GM23248 (cell line): ENCODE measurements at regions not wholly inside any gene's neighbourhood (a gene's known extent, or its start where the extent isn't known, plus 50 kb on each side); places are given as distances from the start of the nearest gene placed in this dataset.
A peak's percentile ranks its signal among the peaks of the same experiment; 100 is the strongest.

Source experiments
- DNase-seq: peaks from one replicate; pipeline ENCODE4 v3.0.0-alpha.2; 2015
- H2AFZ ChIP-seq: fragments of 200-600 bp; sonication (generic); 2 replicates; pipeline ENCODE4 v1.6.1; 2016; ENCODE audit warnings: antibody characterized with exemption
- H3F3A ChIP-seq: fragments of 200-600 bp; sonication (generic); 2 replicates; pipeline ENCODE4 v1.6.1; 2016; ENCODE audit warnings: mild to moderate bottlenecking, antibody characterized with exemption, mixed run types; ENCODE audit not compliant: insufficient read depth
- H3K27ac ChIP-seq: fragments of 200-600 bp; sonication (generic); 2 replicates; pipeline ENCODE4 v1.5.1; 2016; ENCODE audit warnings: mild to moderate bottlenecking
- H3K27me3 ChIP-seq: fragments of 200-600 bp; sonication (generic); replicated peaks from 2 replicates; pipeline ENCODE4 v1.6.1; 2016; ENCODE audit warnings: mild to moderate bottlenecking; ENCODE audit not compliant: insufficient read depth
- H3K36me3 ChIP-seq: fragments of 200-600 bp; sonication (generic); 2 replicates; pipeline ENCODE4 v1.6.1; 2016; ENCODE audit warnings: low read depth, mild to moderate bottlenecking
- H3K4me1 ChIP-seq: fragments of 200-600 bp; sonication (generic); 2 replicates; pipeline ENCODE4 v1.6.1; 2016; ENCODE audit warnings: mild to moderate bottlenecking; ENCODE audit not compliant: insufficient read depth
- H3K4me2 ChIP-seq: fragments of 200-600 bp; sonication (generic); one replicate; pipeline ENCODE4 v1.6.1; 2016; ENCODE audit warnings: mild to moderate bottlenecking; ENCODE audit not compliant: unreplicated experiment
- H3K4me3 ChIP-seq: fragments of 200-600 bp; sonication (generic); 2 replicates; pipeline ENCODE4 v1.5.1; 2016; ENCODE audit warnings: mild to moderate bottlenecking
- H3K79me2 ChIP-seq: fragments of 200-600 bp; sonication (generic); 2 replicates; pipeline ENCODE4 v1.6.1; 2016; ENCODE audit warnings: mild to moderate bottlenecking; ENCODE audit not compliant: insufficient read depth
- H3K9ac ChIP-seq: fragments of 200-600 bp; sonication (generic); 2 replicates; pipeline ENCODE4 v1.6.1; 2016; ENCODE audit warnings: mild to moderate bottlenecking
- H3K9me2 ChIP-seq: fragments of 200-600 bp; sonication (generic); 2 replicates; pipeline ENCODE4 v1.6.1; 2016; ENCODE audit warnings: mixed run types, mild to moderate bottlenecking, moderate library complexity; ENCODE audit not compliant: insufficient read depth
- H3K9me3 ChIP-seq: fragments of 200-600 bp; sonication (generic); one replicate; pipeline ENCODE4 v1.6.1; 2017; ENCODE audit warnings: low read depth
- H4K20me1 ChIP-seq: fragments of 200-600 bp; sonication (generic); 2 replicates; pipeline ENCODE4 v1.6.0; 2016; ENCODE audit not compliant: insufficient read depth
- EZH2 ChIP-seq: fragments of 200-600 bp; sonication (generic); IDR thresholded peaks from 2 replicates; pipeline ENCODE4 v1.6.1; 2018; ENCODE audit warnings: antibody characterized with exemption, mild to moderate bottlenecking; ENCODE audit not compliant: insufficient read depth, poor library complexity, severe bottlenecking
- EZH2phosphoT487 ChIP-seq: fragments of 200-600 bp; sonication (generic); IDR thresholded peaks from 2 replicates; pipeline ENCODE4 v1.6.1; 2018; ENCODE audit warnings: antibody characterized with exemption, moderate library complexity, mild to moderate bottlenecking, low read depth; ENCODE audit not compliant: insufficient read depth
- WGBS, 2 experiments: methylation state at CpG; one replicate each; pipeline ENCODE4 v1.1.6; 2015 to 2017; ENCODE audit warnings: low lambda C conversion rate in 2 of 2, low coverage in 1 of 2; ENCODE audit errors: missing lambda C conversion rate in 2 of 2; 5-methylcytosine and 5-hydroxymethylcytosine counted together
- in situ Hi-C: fragments of 300-500 bp; cut with MboI; formaldehyde crosslinking; loops from 2 replicates; pipeline ENCODE4 v1.15.0; 2020

- no peaks in the 10 kb centered on the region for H3K4me1 ChIP-seq
- H3K9me3 ChIP-seq: no peaks in the 10 kb centered on the region
- no peaks in the 10 kb centered on the region for H3K36me3 ChIP-seq
- DNase-seq: peak; percentile 28
- H3K27me3 ChIP-seq: no peaks in the 10 kb centered on the region; the same call in 1 of the 2 replicates
- TF ChIP-seq EZH2phosphoT487 (no peak), EZH2 (no peak)
- no peaks in the 10 kb centered on the region for H3F3A ChIP-seq
- 29 to 37% methylated on average over 7 of the region's 7 CpGs for WGBS, 2 experiments
- H3K4me2 ChIP-seq: no peak overlapping the region
- H3K27ac ChIP-seq: no peak overlapping the region
- no peaks in the 10 kb centered on the region for H3K9me2 ChIP-seq
- no peaks in the 10 kb centered on the region for H4K20me1 ChIP-seq
- H3K4me3 ChIP-seq: no peak overlapping the region
- in situ Hi-C loops: no loop called here
- H3K9ac ChIP-seq: no peak overlapping the region
- H3K79me2 ChIP-seq: no peaks in the 10 kb centered on the region
- H2AFZ ChIP-seq: no peak overlapping the region
These were observed 174.5 kb upstream of the TMC3 start for GRCh38 chr15:81548365-81549130.

- H3K27me3 ChIP-seq: no peaks in the 10 kb centered on the region; the same call in 1 of the 2 replicates
- no peaks in the 10 kb centered on the region for H3K36me3 ChIP-seq
- no peaks in the 10 kb centered on the region for H3K4me1 ChIP-seq
- no peaks in the 10 kb centered on the region for H3F3A ChIP-seq
- no peaks in the 10 kb centered on the region for H3K9me2 ChIP-seq
- in situ Hi-C loops: no loop called here
- H3K79me2 ChIP-seq: no peaks in the 10 kb centered on the region
- H3K4me2 ChIP-seq: no peak overlapping the region
- H4K20me1 ChIP-seq: no peaks in the 10 kb centered on the region
- DNase-seq: no peak
- H3K27ac ChIP-seq: no peak overlapping the region
- no peaks in the 10 kb centered on the region for H3K9me3 ChIP-seq
- WGBS, 2 experiments: 86 to 91% methylated on average over 2 of the region's 2 CpGs
- no peak overlapping the region for H3K4me3 ChIP-seq
- TF ChIP-seq EZH2 (no peak), EZH2phosphoT487 (no peak)
- no peak overlapping the region for H2AFZ ChIP-seq
- no peak overlapping the region for H3K9ac ChIP-seq
These were observed 173.6 kb upstream of the TMC3 start for GRCh38 chr15:81547521-81548132.

DNA sequence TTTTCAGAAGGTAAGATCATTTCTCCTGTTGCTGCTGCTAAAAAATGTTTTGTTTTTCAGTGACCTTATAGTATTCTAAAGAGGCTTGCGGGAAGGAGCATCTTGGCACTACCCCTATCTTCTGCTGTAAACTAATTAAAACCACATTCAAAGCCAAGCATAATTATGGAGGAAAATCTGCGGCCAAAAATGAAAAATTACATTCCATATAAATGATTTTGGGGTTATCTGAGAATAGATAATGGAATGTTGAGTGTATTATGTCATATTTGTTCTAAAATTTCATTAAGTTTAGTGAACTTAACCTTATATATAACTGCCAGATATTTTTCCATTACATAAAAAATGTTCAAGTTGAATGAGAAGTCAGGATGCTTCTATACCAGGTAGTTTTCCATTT lies 170.4 kb upstream of the TMC3 start:
- no peaks in the 10 kb centered on the region for H4K20me1 ChIP-seq
- in situ Hi-C loops: no loop called here
- H3K27ac ChIP-seq: no peak overlapping the region
- H3K9me2 ChIP-seq: no peaks in the 10 kb centered on the region
- no peak overlapping the region for H3K4me2 ChIP-seq
- no peak for DNase-seq
- H3K79me2 ChIP-seq: no peaks in the 10 kb centered on the region
- no peaks in the 10 kb centered on the region; the same call in 1 of the 2 replicates for H3K27me3 ChIP-seq
- no peaks in the 10 kb centered on the region for H3K9me3 ChIP-seq
- TF ChIP-seq EZH2phosphoT487 (no peak), EZH2 (no peak)
- H2AFZ ChIP-seq: no peak overlapping the region
- H3K4me3 ChIP-seq: no peak overlapping the region
- H3K36me3 ChIP-seq: no peaks in the 10 kb centered on the region
- no peak overlapping the region for H3K9ac ChIP-seq
- WGBS, 2 experiments: 61 to 65% methylated on average over 2 of the region's 2 CpGs
- no peaks in the 10 kb centered on the region for H3K4me1 ChIP-seq
- no peaks in the 10 kb centered on the region for H3F3A ChIP-seq

- no peak overlapping the region for H2AFZ ChIP-seq
- H3K4me3 ChIP-seq: no peak overlapping the region
- H3K4me1 ChIP-seq: no peaks in the 10 kb centered on the region
- H3K27me3 ChIP-seq: 0 out of 2 replicates have a peak, but pooled peaks cover 7% of the 10 kb centered on the region
- no peaks in the 10 kb centered on the region for H3K9me2 ChIP-seq
- H3K27ac ChIP-seq: no peak overlapping the region
- H3K9ac ChIP-seq: no peak overlapping the region
- no peaks in the 10 kb centered on the region for H4K20me1 ChIP-seq
- H3K9me3 ChIP-seq: no peaks in the 10 kb centered on the region
- H3K79me2 ChIP-seq: no peaks in the 10 kb centered on the region
- DNase-seq: no peak
- no peak overlapping the region for H3K4me2 ChIP-seq
- H3F3A ChIP-seq: no peaks in the 10 kb centered on the region
- H3K36me3 ChIP-seq: no peaks in the 10 kb centered on the region
- in situ Hi-C loops: no loop called here
- TF ChIP-seq EZH2 (no peak), EZH2phosphoT487 (no peak)
These were observed 166.9 kb upstream of the TMC3 start for GRCh38 chr15:81540909-81541308.
